Lower leg skin (tissue), 3 donors: ENCODE measurements at regions not wholly inside any gene's neighbourhood (a gene's known extent, or its start where the extent isn't known, plus 50 kb on each side); places are given as distances from the start of the nearest gene placed in this dataset.

Source experiments
- POLR2A ChIP-seq, 2 donors: fragments of 450-650 bp; IDR thresholded peaks; one replicate each; pipeline ENCODE4 v1.6.1; 2016 to 2017; ENCODE audit warnings: antibody characterized with exemption in 2 of 2, mild to moderate bottlenecking in 1 of 2, moderate library complexity in 1 of 2
- TF ChIP-seq, protein P1 (sequence below), 3 donors: fragments of 450-650 bp; IDR thresholded peaks; one replicate each; pipeline ENCODE4 v1.5.1; 2016; ENCODE audit warnings: antibody characterized with exemption in 3 of 3, mild to moderate bottlenecking in 3 of 3, moderate library complexity in 2 of 3

DNA sequence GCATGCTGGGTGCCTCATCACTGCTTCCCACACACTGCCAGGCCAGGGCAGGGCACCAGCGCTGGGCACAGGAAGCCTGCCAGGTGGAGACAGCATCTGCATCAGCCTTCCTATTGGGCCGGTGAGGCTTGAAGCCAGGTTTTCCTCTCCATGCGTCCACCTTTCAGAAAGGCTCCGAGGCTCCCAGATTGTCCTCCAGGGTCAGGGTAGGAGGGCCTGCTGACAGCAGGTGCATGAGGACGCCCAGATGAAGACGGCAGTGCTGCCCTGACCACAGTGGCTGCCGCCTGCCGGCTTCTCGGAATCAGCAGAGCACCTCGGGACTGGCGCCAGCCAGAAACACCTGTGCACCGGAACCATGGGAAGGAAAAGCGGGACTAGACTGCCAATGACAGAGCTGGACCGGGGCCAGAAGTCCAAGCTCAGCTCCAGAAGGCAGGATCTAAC, 170.5 kb upstream of the CST7 start:
- TF ChIP-seq, protein P1, sequence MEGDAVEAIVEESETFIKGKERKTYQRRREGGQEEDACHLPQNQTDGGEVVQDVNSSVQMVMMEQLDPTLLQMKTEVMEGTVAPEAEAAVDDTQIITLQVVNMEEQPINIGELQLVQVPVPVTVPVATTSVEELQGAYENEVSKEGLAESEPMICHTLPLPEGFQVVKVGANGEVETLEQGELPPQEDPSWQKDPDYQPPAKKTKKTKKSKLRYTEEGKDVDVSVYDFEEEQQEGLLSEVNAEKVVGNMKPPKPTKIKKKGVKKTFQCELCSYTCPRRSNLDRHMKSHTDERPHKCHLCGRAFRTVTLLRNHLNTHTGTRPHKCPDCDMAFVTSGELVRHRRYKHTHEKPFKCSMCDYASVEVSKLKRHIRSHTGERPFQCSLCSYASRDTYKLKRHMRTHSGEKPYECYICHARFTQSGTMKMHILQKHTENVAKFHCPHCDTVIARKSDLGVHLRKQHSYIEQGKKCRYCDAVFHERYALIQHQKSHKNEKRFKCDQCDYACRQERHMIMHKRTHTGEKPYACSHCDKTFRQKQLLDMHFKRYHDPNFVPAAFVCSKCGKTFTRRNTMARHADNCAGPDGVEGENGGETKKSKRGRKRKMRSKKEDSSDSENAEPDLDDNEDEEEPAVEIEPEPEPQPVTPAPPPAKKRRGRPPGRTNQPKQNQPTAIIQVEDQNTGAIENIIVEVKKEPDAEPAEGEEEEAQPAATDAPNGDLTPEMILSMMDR (IDR thresholded peaks at IDR 0.05) = no peak
- TF ChIP-seq POLR2A (IDR thresholded peaks at IDR 0.05) = no peak
